Thyroid gland (tissue), 4 donors: ENCODE measurements at regions not wholly inside any gene's neighbourhood (a gene's known extent, or its start where the extent isn't known, plus 50 kb on each side); places are given as distances from the start of the nearest gene placed in this dataset.

Experiments
- DNase-seq, 2 donors: peaks; one replicate each; pipeline ENCODE4 v3.0.0-alpha.2; 2019
- H3K27ac ChIP-seq, 3 donors: fragments of 200-600 bp; sonication (generic); 1 replicate in 2 of 3; 2 replicates in 1 of 3; pipeline ENCODE4 v1.5.1; 2016 to 2019; ENCODE audit warnings: mild to moderate bottlenecking in 1 of 3, moderate library complexity in 1 of 3
- H3K27me3 ChIP-seq: fragments of 200-600 bp; sonication (generic); one replicate; pipeline ENCODE4 v1.5.1; 2019
- H3K36me3 ChIP-seq, 2 donors: fragments of 200-600 bp; sonication (generic); one replicate each; pipeline ENCODE4 v1.5.1; 2016 to 2019
- H3K4me1 ChIP-seq, 2 donors: fragments of 200-600 bp; sonication (generic); one replicate each; pipeline ENCODE4 v1.5.1; 2017 to 2019
- H3K4me3 ChIP-seq, 3 donors: fragments of 200-600 bp; sonication (generic); replicated peaks in 1 of 3; 1 replicate in 2 of 3; 2 replicates in 1 of 3; pipeline ENCODE4 v1.5.1; 2016; ENCODE audit warnings: mild to moderate bottlenecking in 1 of 3
- H3K9me3 ChIP-seq: fragments of 200-600 bp; sonication (generic); one replicate; pipeline ENCODE4 v1.5.1; 2017
- POLR2A ChIP-seq, 2 donors: fragments of 450-650 bp; IDR thresholded peaks; one replicate each; pipeline ENCODE4 v1.6.1; 2017; ENCODE audit warnings: antibody characterized with exemption in 2 of 2, mild to moderate bottlenecking in 2 of 2, moderate library complexity in 1 of 2
- WGBS, 2 donors: methylation state at CpG; one replicate each; pipeline ENCODE4 v1.1.5; 2017; 5-methylcytosine and 5-hydroxymethylcytosine counted together
- intact Hi-C: fragments of 100-400 bp; cut with DNase I; formaldehyde crosslinking; loops from one replicate; pipeline ENCODE4 v1.15.1; 2023
- TF ChIP-seq, protein P1 (sequence below), 6 experiments: fragments of 200-600 bp in 3 of 6; fragments of 450-650 bp in 3 of 6; sonication (generic) in 3 of 6; IDR thresholded peaks; one replicate each; pipeline ENCODE4 v1.5.1; 2016 to 2019; ENCODE audit warnings: antibody characterized with exemption in 6 of 6, mild to moderate bottlenecking in 2 of 6, inconsistent platforms in 1 of 6, moderate library complexity in 1 of 6

DNA sequence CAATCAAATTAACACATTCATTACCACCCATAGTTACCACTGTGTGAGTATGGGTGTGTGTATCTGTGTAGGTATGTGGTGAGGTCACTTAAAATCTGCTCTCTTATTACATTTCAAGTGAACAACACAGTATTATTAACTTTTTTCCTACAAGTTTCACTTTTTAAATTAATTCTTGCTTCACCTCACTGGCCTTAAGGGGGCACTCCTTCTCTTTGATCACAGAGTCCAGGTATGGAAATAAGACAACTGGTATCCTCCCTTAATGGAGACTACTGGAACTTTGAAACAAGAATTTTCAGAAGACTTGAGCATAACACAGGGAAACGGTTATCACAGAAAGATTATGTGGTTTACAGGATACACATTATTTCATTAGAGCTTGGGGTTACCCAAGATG lies 255.8 kb downstream of the ASXL3 start:
- intact Hi-C loops: no loop called here
- 91 to 100% methylated on average over 1 of the region's 1 CpG for WGBS, 2 donors
- Histone ChIP-seq H3K9me3 (no peaks in the 10 kb centered on the region), H3K4me1 (no peaks in the 10 kb centered on the region), H3K27ac (no peak overlapping the region), H3K27me3 (no peaks in the 10 kb centered on the region), H3K4me3 (no peak overlapping the region), H3K36me3 (no peaks in the 10 kb centered on the region)
- TF ChIP-seq, protein P1, sequence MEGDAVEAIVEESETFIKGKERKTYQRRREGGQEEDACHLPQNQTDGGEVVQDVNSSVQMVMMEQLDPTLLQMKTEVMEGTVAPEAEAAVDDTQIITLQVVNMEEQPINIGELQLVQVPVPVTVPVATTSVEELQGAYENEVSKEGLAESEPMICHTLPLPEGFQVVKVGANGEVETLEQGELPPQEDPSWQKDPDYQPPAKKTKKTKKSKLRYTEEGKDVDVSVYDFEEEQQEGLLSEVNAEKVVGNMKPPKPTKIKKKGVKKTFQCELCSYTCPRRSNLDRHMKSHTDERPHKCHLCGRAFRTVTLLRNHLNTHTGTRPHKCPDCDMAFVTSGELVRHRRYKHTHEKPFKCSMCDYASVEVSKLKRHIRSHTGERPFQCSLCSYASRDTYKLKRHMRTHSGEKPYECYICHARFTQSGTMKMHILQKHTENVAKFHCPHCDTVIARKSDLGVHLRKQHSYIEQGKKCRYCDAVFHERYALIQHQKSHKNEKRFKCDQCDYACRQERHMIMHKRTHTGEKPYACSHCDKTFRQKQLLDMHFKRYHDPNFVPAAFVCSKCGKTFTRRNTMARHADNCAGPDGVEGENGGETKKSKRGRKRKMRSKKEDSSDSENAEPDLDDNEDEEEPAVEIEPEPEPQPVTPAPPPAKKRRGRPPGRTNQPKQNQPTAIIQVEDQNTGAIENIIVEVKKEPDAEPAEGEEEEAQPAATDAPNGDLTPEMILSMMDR (IDR thresholded peaks at IDR 0.05): peak in 1 of 6 experiments; percentile 1
- TF ChIP-seq POLR2A (IDR thresholded peaks at IDR 0.05): no peak
- DNase-seq: no peak

DNA sequence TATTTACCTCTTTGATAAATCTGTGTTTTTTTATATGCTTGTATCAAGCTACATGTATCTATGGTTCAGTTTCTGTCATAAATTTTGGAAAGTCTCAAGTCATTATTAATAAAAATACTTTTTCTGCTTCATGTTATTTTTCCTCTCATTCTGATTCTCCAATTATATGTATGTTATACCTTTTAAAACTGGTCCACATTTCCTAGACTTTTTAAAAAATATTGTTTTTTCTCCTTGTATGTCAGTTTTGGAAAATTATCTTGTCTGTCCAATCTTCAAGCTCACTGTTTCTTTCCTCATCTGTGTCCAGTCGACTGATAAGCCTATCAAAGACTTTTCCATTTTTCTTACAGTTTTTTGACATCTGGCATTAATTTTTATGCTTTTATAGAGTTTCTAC lies 253.4 kb downstream of the ASXL3 start:
- intact Hi-C loops: no loop called here
- 49 to 86% methylated on average over 1 of the region's 1 CpG for WGBS, 2 donors

DNA sequence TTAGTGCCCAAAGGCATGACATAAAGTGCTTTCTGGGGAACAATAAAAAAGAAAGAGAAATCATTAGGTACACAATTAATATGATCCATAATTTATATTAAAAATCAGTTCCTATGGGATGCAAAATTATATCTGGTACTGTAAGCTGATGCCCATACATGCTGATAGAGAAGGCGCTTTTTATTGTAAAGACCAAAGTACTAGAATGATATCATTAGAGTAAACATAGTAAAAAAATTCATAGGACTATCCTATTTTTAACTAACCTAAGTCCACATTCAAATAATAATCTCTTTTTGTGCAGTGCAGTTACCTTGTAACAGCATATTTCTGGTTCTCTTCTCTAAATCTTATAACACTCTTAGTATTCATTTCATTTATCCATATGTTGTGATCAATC lies 252.2 kb downstream of the ASXL3 start:
- no peaks in the 10 kb centered on the region for H3K9me3 ChIP-seq
- DNase-seq: no peak
- H3K36me3 ChIP-seq: no peaks in the 10 kb centered on the region
- H3K4me1 ChIP-seq: no peaks in the 10 kb centered on the region
- WGBS, 2 donors: 90 to 98% methylated on average over 1 of the region's 1 CpG
- H3K27me3 ChIP-seq: no peaks in the 10 kb centered on the region
- TF ChIP-seq, protein P1 (IDR thresholded peaks at IDR 0.05): no peak
- no peak for TF ChIP-seq POLR2A (IDR thresholded peaks at IDR 0.05)
- intact Hi-C loops: no loop called here
- H3K27ac ChIP-seq: no peak overlapping the region
- H3K4me3 ChIP-seq: no peak overlapping the region

More for the DNA sequence above, 253.4 kb downstream of the ASXL3 start:
- Histone ChIP-seq H3K36me3 (no peaks in the 10 kb centered on the region), H3K27me3 (no peaks in the 10 kb centered on the region), H3K4me1 (no peaks in the 10 kb centered on the region), H3K27ac (no peak overlapping the region), H3K9me3 (no peaks in the 10 kb centered on the region), H3K4me3 (no peak overlapping the region)
- TF ChIP-seq, protein P1 (IDR thresholded peaks at IDR 0.05): no peak
- TF ChIP-seq POLR2A (IDR thresholded peaks at IDR 0.05): no peak
- DNase-seq: no peak

DNA sequence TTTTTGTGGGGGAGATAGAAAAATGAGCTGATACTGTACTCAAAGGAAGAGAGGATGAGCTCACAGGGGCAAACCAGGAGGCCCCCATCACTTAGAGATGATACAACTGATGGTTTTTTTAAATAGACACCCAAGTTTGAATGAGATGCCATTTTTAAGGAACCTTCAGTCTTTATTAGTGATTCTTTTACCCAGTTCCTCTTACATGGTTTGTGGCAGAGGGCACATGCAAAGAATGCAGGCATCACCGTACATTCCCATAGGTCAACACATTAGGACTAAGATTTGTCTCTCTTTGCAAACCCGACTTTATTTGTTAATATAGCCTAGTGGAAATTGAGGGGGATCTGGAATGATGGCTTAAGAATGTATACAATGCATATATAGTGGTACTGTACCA lies 250.9 kb downstream of the ASXL3 start:
- Histone ChIP-seq H3K9me3 (no peaks in the 10 kb centered on the region), H3K36me3 (no peaks in the 10 kb centered on the region), H3K4me1 (no peaks in the 10 kb centered on the region), H3K27me3 (no peaks in the 10 kb centered on the region), H3K27ac (no peak overlapping the region), H3K4me3 (no peak overlapping the region)
- DNase-seq: no peak
- TF ChIP-seq, protein P1 (IDR thresholded peaks at IDR 0.05): no peak
- TF ChIP-seq POLR2A (IDR thresholded peaks at IDR 0.05): no peak
- WGBS, 2 donors: 81 to 87% methylated on average over 2 of the region's 2 CpGs
- intact Hi-C loops: no loop called here

DNA sequence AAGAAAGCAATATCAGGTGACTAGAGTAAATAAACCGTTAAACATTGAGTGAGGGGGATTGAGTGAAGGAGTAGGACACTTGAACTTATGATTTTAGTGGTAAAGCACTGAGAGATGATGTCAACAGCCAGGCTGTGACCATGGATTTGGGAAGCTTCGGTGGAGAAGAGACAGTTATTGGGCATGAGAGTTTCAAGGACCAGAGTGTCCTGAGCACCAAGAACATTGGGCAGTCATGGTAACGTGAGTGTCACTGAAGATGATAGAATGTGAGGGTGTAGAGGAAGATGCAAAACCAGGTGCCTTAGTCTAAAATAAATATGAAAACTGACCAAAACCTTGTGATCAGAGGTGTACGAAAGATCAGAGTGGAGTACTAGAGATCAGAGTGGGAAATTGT lies 248.1 kb downstream of the ASXL3 start:
- WGBS, 2 donors: 84 to 87% methylated on average over 4 of the region's 4 CpGs
- Histone ChIP-seq H3K9me3 (no peaks in the 10 kb centered on the region), H3K36me3 (no peaks in the 10 kb centered on the region), H3K4me1 (no peaks in the 10 kb centered on the region), H3K27ac (no peak overlapping the region), H3K27me3 (no peaks in the 10 kb centered on the region), H3K4me3 (no peak overlapping the region)
- intact Hi-C loops: no loop called here
- no peak for TF ChIP-seq POLR2A (IDR thresholded peaks at IDR 0.05)
- TF ChIP-seq, protein P1 (IDR thresholded peaks at IDR 0.05): no peak
- DNase-seq: no peak
